NCI-H510A treated with DMSO at 0.1 percent for 48 hours (cell line): ENCODE measurements at regions not wholly inside any gene's neighbourhood (a gene's known extent, or its start where the extent isn't known, plus 50 kb on each side); places are given as distances from the start of the nearest gene placed in this dataset.
"Not testable (repeated sequence)": the region's sequence is repeated elsewhere in the genome, so short reads cannot be mapped to it uniquely, and the experiment has no call there.

Experiments used
- DNase-seq: peaks from one replicate; lab custom pipeline; 2025; lab: John Stamatoyannopoulos, UW

DNA sequence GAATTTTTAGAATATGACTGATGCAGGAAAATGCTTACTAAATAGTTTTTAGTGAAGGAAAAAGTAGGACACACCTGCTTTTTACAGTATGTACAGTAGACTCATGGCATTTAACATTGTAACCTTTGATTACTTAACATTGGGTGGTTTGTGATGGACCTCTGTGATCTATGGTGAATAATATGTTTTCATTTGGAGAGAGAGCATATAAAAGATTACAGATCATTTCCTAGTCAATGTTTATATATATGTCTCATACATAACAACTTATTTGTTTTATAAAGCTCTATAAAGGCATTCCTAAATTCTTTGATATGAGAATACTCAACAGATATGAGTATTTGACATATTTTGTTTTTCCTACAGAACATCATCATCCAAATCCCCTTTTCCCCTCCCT is 129.3 kb upstream of the PDE7B start:
- DNase-seq = no peak

DNA sequence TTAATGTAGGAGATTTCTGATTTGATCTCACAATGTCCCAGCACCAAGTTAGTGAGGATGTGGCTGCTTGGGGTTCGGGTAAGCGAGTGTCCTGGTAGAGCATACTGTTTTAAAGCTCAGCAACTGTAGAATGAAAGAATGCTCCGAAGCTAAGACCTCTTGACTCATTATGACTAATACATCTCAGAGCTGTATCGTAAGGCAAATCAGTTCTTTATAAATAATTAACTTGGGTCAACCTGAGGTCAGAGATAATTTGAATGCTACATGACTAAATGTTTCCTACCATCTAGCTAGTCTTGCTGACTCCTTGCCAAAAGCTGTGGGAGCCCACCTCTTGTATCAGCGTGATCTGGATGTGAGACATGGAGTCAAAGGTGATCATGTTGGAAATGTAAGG is 128.8 kb upstream of the PDE7B start:
- no peak for DNase-seq

DNA sequence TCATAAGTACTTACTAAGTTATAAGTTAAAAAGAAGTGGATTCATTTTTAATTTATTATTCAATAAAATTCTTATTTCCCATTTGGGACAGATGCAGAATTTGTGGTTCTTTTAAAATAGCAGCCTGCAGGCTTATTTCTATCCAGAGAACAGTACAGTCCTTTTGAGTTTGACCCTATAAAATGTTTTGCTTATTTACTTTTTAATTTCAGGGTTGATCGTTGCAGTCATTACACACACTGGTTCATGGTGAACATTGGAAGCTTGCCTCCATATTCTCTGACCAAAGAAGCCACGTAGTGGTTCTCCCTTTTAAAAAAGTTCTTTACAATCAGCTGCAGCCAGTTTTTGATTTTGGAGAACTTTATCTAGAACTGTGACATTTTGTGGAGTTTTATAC is 122.9 kb upstream of the PDE7B start:
- DNase-seq = no peak

DNA sequence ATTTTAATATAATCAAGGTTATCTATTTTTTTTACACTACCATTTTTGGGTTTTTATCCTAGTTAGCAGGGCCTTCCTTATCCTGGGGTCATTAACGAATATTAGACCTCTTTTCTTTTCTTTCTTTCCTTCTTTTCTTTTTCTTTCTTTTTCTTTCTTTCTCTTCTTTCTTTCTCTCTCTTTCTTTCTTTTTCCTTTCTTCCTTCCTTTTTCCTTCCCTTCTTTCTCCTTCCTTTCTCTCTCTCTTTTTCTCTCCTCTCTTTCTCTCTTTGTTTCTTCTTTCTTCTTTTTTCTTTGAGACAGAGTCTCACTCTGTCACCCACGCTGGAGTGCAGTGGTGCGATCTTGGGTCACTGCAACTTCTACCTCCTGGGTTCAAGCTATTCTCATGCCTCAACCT is 120.4 kb upstream of the PDE7B start:
- DNase-seq = no peak

DNA sequence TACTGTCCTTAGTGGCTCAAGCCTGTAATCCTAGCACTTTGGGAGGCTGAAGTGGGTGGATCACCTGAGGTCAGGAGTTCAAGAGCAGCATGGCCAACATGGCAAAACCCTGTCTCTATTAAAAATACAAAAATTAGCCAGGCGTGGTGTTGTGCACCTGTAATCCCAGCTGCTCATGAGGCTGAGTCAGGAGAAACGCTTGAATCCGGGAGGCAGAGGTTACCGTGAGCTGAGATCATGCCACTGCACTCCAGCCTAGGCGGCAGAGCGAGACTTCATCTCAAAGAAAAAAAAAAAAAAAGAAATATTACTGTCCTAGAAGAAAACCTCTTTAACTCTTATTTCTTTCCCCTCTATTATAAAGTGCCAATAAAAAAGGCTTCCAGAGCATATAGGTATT is 115.2 kb upstream of the PDE7B start:
- not testable (repeated sequence) for DNase-seq

DNA sequence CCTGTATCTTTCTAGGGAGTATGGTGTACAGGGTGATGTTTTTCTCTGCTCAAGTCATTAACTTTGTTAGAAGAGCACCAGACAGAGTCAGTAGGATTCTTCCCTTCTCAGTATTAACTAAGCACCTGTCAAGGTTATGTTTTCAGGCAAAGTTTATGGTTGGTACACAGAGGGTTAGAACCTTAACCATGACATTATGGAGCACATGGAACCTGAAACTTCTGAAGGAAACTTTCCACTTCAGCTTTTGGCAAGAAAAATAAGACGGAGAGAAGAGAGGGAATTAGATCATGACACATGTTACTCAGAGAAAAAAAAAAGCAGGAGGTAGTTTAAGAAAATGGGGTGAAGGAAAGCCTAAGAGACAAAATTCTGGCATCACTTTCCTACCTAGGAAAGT is 112.9 kb upstream of the PDE7B start:
- DNase-seq = no peak

DNA sequence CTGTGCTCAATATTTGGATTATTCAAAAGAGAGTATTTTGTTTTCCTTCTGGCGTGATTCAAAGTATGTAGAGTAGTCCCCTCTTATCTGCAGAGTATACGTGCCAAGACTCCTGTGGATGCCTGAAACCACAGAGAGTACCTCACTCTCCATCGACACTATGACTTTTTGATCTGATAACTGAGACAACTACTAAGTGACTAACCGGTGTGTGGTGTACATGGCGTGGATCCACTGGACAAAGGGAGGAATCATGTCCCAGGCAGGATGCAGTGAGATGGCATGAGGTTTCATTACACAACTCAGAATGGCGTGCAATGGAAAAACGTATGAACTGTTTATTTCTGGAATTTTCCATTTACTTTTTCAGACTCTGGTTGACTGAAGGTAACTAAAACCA is 112.2 kb upstream of the PDE7B start:
- no peak for DNase-seq

DNA sequence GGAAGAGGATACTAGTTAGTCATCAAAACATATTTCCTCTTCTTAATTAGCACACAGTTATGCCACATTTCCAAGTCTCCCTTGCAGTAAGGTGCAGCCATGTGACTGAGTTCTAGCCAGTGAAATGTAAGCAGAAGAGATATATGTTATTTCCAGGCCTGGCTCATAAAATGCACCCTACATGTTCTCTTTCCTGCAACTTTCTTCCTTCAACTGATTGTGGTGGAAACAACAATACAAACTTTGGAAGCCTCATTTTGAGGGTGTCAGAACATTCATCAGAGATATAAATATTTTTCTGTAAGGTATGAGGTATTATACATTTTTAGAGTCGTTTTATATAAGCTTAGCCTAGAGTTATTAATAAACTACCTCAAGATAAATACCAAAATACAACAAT is 110.9 kb upstream of the PDE7B start:
- DNase-seq = no peak

DNA sequence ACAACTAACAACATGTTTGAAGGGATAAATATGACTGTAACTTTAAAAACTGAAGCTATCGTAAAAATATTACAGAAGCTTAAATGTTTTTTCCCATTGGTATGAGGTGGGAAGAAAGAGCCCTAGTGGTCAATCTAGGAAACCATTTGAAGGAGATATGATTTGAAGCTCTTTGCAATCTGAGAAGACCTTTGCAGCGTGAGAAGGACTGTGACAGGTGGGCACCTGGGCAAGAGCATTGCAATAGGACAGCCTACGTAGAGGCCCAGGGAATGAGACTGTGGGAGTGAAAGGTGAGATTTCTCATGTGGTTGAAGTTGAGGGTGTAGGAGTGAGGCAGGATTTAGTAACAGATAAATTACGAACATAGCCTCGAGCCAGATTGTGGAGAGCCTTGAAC is 108.0 kb upstream of the PDE7B start:
- no peak for DNase-seq

DNA sequence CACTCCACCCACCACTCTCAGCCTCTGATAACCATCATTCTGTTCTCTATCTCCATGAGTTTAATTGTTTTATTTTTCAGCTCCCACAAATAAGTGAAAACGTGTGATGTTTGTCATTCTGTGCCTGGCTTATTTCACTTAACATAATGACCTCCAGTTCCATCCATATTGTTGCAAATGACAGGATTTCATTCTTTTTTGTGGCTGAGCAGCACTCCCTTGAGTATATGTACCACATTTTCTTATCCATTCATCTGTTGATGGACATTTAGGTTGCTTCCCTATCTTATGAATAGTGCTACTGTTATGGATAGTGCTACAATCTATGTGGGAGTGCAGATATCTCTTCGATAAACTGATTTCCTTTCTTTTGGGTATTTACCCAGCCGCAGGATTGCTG is 103.3 kb upstream of the PDE7B start:
- DNase-seq = no peak

DNA sequence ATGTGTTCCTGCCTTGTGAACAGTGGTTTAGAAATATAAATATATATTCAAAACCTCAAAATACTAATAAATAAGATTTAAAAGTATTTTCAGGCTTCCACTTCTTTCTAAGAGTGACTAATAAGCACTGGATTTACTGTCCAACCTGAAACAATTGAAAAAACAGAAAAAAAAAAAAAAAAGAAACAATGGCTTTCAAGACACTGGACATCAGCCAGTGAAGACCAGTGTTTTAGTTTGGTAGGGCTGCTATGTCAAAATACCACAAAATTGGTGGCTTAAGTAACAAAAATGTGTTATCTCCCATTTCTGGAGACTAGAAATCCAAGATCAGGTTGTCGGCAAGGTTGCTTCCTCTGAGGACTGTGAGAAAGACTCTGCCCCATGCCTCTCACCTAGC is 101.4 kb upstream of the PDE7B start:
- no peak for DNase-seq

DNA sequence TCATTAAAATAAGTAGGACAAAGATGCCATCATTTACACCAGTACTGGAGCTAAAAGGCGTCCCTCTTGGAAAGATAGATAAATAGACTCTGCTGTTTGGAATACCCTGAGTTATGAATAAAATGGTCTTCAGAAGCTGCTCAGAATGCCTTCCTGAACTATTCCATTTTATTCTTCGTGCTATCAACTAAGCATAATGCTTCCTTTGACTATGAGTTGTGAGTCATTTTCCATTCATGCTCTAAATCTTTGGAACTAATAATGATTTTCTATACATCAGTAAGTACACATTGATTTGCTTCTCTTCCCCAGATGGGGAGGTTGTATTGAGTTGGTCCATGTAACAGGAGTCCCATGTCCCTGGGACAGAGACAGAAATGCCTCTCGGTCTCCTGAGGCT is 98.3 kb upstream of the PDE7B start:
- no peak for DNase-seq

DNA sequence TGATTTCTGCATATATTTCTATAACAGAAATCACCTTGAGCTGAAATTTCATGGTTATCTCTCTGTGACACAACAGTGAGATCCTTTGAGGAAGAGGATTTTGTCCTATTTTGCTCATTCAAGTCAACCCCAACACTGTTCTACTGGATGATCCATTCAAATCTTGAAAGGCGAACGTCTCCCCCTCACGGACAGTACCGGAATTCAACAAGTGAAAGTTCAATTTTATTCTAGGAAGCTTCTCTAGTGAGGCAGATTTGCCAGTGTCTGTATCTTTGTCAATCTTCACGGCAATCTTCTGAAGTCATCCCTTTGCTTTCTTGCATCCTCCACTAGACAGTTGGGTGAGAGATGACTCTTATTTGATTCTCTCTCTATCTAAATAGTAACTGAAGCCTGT is 91.7 kb upstream of the PDE7B start:
- no peak for DNase-seq

DNA sequence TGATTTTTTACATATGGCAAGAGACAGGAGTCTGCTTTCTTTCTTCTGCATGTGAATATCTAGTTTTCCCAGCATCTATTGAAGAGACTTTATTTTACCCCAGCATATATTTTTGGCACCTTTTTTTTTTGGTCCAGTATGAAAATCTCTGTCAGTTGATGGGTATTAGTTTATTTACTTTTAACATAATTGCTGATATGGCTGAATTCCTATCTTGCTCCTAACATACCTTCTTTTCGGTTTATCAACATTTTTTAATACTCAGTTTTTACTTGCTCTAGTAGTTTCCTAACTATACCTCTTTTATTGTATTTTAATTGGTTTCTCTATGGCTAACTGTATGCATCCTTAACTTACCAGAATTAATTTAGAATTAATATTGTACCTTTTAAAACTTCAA is 77.5 kb upstream of the PDE7B start:
- DNase-seq = no peak

DNA sequence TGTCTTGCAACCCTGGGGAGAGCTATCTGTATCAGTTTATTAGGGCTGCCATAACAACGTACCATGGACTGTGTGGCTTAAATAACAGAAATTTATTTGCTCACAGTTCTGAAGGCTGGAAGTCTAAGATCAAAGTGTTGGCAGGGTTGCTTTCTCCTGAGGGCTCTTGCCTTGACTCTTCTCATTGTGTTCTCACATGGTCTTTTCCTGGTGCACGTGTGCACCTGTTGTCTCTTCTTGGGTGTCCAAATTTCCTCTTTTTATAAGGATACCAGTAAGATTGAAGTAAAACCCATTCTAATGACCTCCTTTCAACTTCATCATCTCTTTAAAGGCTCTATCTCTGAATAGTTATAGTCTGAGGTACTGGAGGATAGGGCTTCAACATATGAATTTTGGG is 72.3 kb upstream of the PDE7B start:
- DNase-seq = no peak

DNA sequence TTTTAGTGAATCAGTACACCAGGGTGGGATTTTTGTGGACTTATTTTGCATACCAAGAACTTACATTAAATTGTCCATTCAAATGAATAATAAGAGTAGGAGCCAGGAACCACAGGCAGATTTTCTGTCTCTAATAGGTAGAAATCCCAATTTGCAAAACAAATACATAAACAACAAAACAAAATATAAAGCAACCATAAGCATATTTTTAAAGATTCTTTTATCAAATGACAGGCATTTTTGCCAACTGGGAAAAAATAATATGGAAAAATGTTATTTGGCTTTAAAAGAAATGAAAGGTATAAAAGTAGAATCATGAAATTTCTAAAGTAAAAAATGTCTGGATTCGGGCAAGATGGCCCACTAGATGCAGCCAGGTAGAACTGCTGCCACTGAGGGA is 71.2 kb upstream of the PDE7B start:
- DNase-seq = no peak

DNA sequence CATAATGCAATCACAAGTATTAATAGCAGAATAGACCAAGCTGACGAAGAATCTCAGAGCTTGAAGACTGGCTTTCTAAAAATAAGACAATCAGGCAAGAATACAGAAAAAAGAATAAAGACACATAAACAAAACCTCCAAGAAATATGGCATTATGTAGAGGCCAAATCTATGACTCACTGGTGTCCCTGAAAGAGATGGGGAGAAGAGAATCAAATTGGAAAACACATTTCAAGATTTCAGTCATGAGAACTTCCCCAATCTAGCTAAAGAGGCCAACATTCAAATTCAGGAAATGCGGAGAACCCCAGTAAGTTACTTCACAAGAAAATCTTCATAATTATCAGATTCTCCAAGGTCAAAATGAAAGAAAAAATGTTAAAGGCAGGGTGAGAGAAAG is 69.0 kb upstream of the PDE7B start:
- DNase-seq = no peak

DNA sequence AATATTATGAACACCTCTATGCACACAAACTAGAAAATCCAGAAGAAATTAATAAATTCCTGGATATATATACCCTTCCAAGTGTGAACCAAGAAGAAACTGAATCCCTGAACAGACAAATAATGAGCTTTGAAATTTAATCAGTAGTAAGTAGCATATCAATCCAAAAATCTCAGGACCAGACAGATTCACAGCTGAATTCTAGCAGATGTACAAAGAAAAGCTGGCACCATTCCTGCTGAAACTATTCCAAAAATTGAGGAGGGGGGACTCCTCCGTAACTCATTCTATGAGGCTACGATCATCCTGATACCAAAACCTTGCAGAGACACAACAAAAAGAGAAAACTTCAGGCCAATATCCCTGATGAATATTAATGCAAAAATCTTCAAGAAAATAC is 67.0 kb upstream of the PDE7B start:
- no peak for DNase-seq

DNA sequence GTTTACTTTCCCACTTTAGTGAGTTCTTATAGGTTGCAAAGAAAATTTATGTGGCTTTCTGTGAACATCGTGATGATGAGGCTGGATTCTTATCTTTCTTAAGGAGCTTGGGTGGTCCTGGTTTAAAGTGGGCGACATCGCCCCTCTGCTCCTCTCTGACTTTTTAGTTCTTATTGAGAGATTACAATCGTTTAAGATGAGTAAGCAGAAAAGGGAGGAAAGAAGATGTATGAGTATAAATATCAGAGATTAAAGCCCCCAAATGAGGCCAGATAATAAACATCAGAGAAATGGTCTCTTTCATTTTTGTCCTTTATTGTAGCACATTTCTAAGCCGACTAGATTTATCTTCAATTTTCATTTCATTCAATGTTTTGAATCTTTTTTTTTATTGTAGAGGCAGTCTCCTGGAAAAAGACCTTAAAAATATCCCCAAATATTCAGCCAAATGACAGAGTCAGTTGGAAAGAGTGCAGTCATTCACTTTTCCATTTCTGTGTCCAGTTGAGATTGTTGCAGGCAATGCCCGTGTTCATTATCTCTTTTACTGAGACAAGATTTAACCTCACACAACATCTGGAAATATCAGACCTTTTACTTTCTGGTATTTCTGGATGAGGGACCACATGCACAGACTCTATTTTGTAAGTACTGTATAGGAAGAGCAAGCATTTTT is 62.0 kb upstream of the PDE7B start:
- no peak for DNase-seq

DNA sequence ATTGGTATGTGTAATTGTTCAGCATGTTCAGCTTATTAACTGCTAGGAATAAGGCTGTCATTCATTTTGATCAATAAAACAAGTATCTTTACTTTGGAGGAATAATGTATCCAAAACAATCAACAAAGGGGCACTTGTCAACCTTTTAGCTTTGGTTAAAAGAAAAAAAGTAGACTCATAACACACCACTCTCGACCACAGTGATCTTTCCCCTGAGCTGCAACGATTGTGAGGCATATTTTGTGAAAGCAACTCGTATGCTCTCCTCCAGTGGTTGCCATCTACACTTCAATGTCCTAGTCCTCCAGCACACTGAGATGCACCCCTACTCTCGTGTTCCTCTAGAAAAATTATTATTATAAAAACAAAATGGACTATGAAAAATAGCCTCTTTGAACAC is 60.1 kb upstream of the PDE7B start:
- no peak for DNase-seq

DNA sequence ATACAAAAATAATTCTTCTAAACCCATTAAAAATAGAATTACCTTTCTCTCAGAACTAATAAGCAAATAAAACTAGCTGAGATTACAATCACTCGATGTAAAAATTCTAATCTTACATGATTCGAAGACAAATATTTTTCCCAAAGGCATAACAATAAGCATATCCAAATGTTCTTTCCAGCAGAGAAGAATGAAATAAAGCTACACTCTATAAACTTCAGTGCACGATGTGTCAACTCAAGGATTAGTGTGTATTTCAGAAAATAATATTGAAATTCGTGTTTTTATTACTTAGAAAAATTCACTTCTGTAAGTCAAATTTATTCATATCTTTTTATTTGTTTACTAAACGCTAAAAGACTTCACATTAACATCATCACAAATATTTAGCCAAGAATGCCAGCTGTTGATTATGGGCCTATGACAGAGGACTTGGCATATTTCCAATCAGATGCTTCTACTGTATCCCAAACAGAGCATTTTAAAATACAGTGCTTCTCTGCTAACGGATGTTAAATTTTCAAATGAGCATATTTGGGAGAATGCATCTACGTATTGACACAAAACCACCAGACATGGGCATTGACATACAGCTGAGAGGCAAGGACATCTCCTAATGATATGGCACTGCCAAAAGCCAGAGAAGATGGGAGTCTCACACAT is 54.7 kb upstream of the PDE7B start:
- DNase-seq = no peak

DNA sequence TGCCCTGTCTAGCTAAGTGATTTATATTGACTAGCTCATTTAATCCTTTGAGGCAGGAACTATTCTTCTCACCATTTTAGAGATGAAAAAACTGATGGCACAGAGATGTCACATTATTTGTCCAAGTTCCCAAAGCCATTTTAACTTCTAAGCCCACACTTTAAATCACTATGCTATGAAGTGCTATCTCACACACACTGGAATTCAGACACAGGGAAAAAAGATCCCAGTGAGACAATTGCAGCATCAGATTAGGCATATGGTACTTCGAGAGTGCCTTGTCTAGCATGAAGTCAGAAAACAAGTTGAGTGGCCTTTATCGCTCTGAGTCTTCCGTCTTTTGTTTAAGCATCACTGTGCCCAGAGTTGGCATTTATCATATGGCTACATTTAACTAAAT is 54.1 kb upstream of the PDE7B start:
- no peak for DNase-seq

DNA sequence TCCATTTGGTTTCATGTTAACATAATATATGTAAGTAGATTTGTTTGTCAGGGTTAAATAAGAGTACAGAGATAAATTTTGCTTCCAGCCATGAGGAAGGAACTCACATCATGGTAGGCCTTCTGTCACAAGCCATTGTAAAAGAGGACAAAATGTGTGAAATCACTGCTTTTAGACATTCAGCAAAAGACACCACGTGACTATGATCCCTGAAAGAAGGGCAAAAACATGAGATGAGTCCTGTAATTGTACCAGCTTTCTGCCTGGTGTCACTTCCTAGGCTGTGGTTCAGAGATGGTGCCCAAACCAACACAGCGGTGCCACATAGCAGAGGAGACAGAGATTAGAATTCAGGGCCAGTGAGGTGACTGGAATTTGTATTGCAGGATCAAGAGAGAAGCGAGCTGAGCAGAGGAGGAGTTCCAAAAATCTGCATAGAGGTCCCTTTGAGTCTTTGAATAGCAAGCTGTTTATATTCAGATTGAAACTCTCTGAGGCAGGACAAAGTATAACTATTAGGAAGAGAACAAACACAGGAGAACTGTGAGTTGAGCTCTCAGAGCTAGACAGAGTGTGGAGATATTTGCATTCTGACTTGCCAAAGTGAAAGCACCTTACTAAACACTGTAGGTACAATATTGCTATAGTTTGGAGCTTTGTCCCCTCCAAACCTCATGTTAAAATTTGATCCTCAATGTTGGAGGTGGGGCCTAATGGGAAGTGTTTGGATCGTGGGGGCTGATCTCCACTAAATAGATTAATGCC is 52.6 kb upstream of the PDE7B start:
- DNase-seq = no peak
